ENCODE measurements at regions not wholly inside any gene's neighbourhood (a gene's known extent, or its start where the extent isn't known, plus 50 kb on each side); places are given as distances from the start of the nearest gene placed in this dataset.

DNA sequence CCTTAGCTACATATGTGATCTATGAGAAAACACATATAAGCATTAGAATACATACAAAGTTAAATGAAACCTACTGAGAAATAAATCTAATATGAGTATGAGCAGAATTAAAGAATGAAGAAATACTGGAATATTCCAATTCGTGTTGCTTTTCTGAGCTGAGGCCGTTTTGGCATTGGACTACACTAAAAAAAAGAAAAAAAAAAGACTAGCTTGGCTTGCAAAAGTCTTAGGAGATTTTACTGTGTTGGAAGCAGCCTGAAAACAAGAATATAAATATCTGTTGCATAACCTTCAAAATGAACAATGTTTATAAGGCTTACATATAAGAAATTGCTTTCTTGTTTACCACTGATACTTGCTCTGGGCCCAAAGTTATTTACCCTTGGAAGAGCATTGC is 562.8 kb downstream of the TMEM182 start:
- POLR2A ChIA-PET = no interaction called here
- Mint-ChIP-seq H3K4me1 (no peaks in the 10 kb centered on the region), H3K4me3 (no peak overlapping the region), H3K27ac (no peak overlapping the region), H3K27me3 (no peaks in the 10 kb centered on the region), H3K36me3 (no peaks in the 10 kb centered on the region), H3K9me3 (no peaks in the 10 kb centered on the region)
- no peak for ATAC-seq (ENCODE audit: low read depth)
- DNase-seq = no peak

DNA sequence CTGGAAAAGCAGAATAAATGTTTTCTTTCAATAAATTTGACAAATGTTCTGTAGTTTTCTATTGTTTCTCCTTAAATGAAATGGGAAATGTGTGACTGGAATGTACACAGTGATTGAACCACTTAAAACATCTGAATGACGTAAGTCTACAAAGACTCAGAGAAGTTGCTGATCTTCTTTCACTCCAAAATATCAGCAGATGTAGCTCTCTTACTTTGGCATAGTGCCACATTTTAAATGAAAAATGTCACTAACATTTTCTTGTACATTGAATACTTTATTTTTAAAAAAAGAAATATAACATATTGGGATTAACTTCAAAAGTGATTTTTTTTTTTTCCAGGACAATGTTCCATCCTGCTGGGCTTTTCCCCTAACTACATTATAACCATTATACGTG is 565.6 kb downstream of the TMEM182 start:
- Mint-ChIP-seq H3K4me3 (no peak overlapping the region), H3K9me3 (no peaks in the 10 kb centered on the region), H3K36me3 (no peaks in the 10 kb centered on the region), H3K27ac (no peak overlapping the region), H3K27me3 (no peaks in the 10 kb centered on the region), H3K4me1 (no peaks in the 10 kb centered on the region)
- ATAC-seq (ENCODE audit: low read depth) (no peak), DNase-seq (no peak)
- POLR2A ChIA-PET = no interaction called here

DNA sequence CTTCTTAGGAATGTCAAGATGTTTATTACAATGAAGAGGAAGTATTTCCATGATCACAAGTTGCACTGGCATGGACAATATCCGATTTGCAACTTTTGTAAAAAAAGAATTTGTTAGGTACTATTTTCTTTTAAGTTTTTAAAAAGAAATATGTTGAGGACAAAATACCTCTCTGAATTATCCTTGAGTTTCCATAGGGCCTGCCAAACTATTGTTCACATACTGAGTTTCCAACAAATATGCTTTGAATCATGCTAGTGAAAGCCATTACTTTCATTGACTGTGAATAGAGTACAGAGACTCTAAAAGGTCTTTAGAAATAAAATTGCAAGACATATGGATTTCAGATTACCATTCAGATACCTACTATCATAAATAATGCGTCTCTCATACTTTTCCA is 566.1 kb downstream of the TMEM182 start:
- no peaks in the 10 kb centered on the region for H3K4me1 Mint-ChIP-seq
- no peaks in the 10 kb centered on the region for H3K27me3 Mint-ChIP-seq
- DNase-seq = no peak
- H3K9me3 Mint-ChIP-seq = no peaks in the 10 kb centered on the region
- no peaks in the 10 kb centered on the region for H3K36me3 Mint-ChIP-seq
- no peak overlapping the region for H3K4me3 Mint-ChIP-seq
- POLR2A ChIA-PET = no interaction called here
- no peak for ATAC-seq (ENCODE audit: low read depth)
- no peak overlapping the region for H3K27ac Mint-ChIP-seq

DNA sequence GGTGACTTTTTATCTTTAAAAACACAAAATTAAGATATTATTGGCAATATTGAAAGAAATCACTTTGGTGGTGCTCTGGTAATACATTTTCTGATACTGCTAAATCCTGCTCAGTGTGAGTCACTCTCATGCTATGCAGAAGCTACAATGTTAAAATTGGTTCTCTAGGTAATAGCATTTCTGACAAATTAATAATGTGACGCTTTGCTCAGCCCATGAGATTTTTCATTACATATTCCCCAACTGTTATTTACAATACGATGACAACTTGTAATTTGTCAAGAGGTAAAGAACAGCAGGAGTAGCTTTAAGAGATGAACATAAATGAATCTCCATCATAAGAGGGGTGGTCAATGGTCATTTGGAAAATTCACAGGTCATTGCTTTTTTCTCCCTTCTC is 573.6 kb downstream of the TMEM182 start:
- H3K4me1 Mint-ChIP-seq = no peaks in the 10 kb centered on the region
- ATAC-seq (ENCODE audit: low read depth) (no peak), DNase-seq (no peak)
- no peak overlapping the region for H3K4me3 Mint-ChIP-seq
- H3K36me3 Mint-ChIP-seq = no peaks in the 10 kb centered on the region
- POLR2A ChIA-PET = no interaction called here
- H3K27me3 Mint-ChIP-seq = no peaks in the 10 kb centered on the region
- no peak overlapping the region for H3K27ac Mint-ChIP-seq
- no peaks in the 10 kb centered on the region for H3K9me3 Mint-ChIP-seq

DNA sequence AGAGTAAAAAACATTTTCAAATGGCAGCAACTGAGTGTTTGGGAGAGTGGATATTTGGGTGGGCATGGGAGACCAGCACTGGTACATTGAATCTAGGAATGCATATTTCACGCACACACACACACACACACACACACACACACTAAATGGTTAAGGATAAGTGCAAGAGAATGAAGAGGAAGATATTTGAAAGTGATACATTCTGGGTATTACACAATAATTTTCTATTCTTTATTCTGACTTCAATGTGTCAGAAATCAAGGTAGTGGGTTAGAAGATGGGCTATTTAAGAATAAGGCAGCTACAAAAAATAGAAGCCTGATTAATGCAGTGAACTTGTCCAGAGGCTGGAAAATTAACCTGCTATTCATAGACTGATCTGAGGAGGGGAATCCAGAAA is 577.0 kb downstream of the TMEM182 start:
- Mint-ChIP-seq H3K4me3 (no peak overlapping the region), H3K36me3 (no peaks in the 10 kb centered on the region), H3K4me1 (no peaks in the 10 kb centered on the region), H3K9me3 (no peaks in the 10 kb centered on the region), H3K27me3 (no peaks in the 10 kb centered on the region), H3K27ac (no peak overlapping the region)
- no peak for ATAC-seq (ENCODE audit: low read depth)
- POLR2A ChIA-PET = no interaction called here
- no peak for DNase-seq

DNA sequence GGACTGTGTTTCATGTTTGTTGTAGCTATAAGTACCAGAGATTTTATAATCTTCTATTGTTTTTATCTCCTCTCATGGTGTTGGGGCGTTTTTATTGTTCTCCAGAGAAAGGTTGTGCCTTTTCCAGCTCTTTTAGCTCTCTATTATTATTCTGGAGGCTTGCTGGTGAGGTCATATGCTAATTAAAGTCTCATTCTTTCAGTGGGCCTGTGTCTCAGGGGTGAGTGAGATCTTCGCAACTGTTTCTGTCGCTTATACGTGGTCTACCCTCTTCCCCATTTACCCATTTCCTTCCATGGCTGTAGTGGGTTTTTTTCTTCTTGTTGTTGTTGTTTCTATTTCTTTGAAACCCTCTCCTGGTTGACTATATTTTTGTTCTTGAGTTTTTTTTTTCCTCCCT is 584.9 kb downstream of the TMEM182 start:
- H3K27me3 Mint-ChIP-seq = no peaks in the 10 kb centered on the region
- POLR2A ChIA-PET = no interaction called here
- peaks cover 2% of the 10 kb centered on the region for H3K9me3 Mint-ChIP-seq
- no peaks in the 10 kb centered on the region for H3K36me3 Mint-ChIP-seq
- ATAC-seq (ENCODE audit: low read depth) (no peak), DNase-seq (no peak)
- H3K4me3 Mint-ChIP-seq = no peak overlapping the region
- no peak overlapping the region for H3K27ac Mint-ChIP-seq
- H3K4me1 Mint-ChIP-seq = no peaks in the 10 kb centered on the region

DNA sequence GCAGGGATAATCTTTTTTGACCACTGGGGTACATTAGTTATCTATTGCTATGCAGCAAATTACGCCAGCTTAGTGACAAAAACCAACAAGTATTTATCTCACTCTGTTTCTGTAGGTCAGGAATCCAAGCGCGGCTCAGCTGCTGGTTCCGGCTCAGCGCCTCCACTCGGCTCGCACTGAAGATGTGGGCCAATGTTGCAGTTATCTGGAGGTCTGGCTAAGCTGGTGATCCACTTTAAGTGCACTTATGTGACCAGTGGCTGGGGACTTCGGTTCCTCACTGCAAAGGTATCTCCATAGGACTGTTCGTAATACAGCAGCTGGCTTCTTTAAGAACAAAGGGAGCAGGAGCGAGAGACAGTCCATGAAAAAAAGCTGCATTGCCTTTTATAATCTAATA is 591.9 kb downstream of the TMEM182 start:
- Mint-ChIP-seq H3K36me3 (no peaks in the 10 kb centered on the region), H3K9me3 (no peaks in the 10 kb centered on the region), H3K27me3 (no peaks in the 10 kb centered on the region), H3K4me3 (no peak overlapping the region), H3K27ac (no peak overlapping the region), H3K4me1 (no peaks in the 10 kb centered on the region)
- POLR2A ChIA-PET = no interaction called here
- ATAC-seq (ENCODE audit: low read depth) = no peak
- DNase-seq = no peak

DNA sequence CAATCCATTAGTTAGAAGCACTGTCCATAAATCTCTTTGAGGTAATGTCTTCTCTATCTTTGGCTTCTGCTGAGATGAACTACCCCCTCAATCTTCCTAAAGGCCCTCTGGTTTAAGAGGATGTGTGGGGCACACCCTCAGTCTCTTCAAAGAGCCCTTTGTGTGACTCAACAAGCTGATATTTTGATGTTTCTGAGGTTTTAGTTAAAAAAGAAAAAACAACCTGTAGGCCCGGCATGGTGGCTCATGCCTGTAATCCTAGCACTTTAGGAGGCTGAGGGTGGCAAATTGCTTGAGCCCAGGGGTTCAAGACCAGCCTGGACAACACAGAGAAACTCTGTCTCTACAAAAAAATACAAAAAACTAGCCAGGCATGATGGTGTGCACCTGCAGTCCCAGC is 593.5 kb downstream of the TMEM182 start:
- Mint-ChIP-seq H3K4me3 (no peak overlapping the region), H3K4me1 (no peaks in the 10 kb centered on the region), H3K36me3 (no peaks in the 10 kb centered on the region), H3K27ac (no peak overlapping the region), H3K9me3 (no peaks in the 10 kb centered on the region), H3K27me3 (no peaks in the 10 kb centered on the region)
- ATAC-seq (ENCODE audit: low read depth) (no peak), DNase-seq (no peak)
- POLR2A ChIA-PET = no interaction called here

DNA sequence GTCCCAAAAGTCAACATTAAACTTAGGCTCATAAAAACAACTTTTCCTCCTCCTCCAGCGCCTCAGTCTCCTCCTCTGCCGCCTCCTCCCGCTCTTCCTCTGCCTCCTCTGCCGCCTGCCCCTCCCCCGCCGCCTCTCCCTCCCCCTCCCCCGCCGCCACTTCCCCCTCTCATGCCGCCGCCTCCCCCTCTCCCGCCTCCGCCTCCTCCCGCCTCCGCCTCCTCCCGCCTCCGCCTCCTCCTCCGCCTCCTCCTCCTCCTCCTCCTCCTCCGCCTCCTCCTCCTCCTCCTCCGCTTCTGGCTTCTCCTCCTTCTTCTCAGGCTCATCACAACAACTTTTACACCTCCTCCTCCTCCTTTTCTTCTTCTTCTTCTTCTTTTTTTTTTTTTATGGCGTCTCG is 599.9 kb downstream of the TMEM182 start:
- Mint-ChIP-seq H3K9me3 (no peaks in the 10 kb centered on the region), H3K4me1 (no peaks in the 10 kb centered on the region), H3K4me3 (no peak overlapping the region), H3K36me3 (no peaks in the 10 kb centered on the region), H3K27ac (no peak overlapping the region), H3K27me3 (no peaks in the 10 kb centered on the region)
- ATAC-seq (ENCODE audit: low read depth) (no peak), DNase-seq (no peak)
- POLR2A ChIA-PET = no interaction called here

DNA sequence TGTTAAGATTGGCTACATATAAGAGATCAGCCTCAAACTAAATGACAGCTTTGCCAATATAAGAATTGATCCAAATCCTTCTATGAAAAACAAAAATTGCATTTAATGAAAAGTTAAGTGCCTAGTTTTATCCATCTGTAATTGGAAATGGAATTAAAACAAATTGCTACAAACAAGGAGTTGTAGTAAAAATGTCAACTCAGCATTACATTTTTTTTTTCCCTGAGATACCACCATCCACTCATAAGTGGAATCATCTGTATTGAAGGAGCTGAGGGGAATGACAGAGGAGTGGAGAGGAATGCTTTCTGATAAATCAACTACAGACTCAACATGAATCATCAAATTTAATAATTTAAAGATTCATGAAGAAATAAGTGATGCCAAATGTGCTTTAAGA is 601.8 kb downstream of the TMEM182 start:
- Mint-ChIP-seq H3K36me3 (no peaks in the 10 kb centered on the region), H3K9me3 (no peaks in the 10 kb centered on the region), H3K4me3 (no peak overlapping the region), H3K4me1 (no peaks in the 10 kb centered on the region), H3K27ac (no peak overlapping the region), H3K27me3 (no peaks in the 10 kb centered on the region)
- POLR2A ChIA-PET = no interaction called here
- ATAC-seq (ENCODE audit: low read depth) (no peak), DNase-seq (no peak)

DNA sequence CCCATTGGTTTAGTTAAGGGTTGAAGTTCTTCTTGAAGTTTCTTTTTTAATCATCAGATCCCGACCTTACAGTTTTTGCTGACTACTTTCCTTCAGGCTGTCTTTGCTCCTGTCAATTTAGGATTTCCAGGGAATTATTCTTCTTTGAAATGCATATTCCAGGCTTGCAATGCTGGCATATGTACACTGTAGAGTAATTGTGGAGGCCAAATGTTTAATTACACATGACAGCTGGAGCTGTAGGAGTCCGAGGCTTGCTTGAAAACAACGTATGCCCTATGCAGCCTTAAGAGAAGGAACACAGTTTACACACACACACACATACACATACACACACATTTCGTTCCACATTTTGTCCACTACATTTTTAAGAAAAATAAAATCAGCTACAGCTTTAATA is 602.3 kb downstream of the TMEM182 start:
- H3K36me3 Mint-ChIP-seq = no peaks in the 10 kb centered on the region
- no peak for DNase-seq
- POLR2A ChIA-PET = no interaction called here
- H3K27ac Mint-ChIP-seq = no peak overlapping the region
- H3K9me3 Mint-ChIP-seq = no peaks in the 10 kb centered on the region
- H3K4me1 Mint-ChIP-seq = no peaks in the 10 kb centered on the region
- no peaks in the 10 kb centered on the region for H3K27me3 Mint-ChIP-seq
- no peak overlapping the region for H3K4me3 Mint-ChIP-seq
- ATAC-seq (ENCODE audit: low read depth) = no peak

DNA sequence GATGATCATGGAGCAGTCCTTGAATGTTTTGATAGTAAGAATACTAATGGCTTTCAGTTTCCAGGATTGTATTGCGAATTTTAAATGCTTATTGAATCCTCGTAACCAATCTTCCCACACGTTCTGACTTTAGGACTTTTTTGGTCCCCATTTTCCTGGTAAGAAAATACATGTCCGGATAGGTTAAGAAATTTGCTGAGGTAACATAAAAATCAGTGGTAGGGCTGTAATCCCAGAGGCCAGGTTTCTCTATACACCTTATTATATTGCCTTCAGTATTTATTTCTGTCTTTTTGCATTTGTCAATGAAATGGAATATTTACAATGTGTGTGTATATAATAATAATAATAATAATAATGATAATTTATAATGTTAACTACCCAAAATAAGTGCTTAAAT is 603.2 kb downstream of the TMEM182 start:
- no peaks in the 10 kb centered on the region for H3K4me1 Mint-ChIP-seq
- H3K4me3 Mint-ChIP-seq = no peak overlapping the region
- ATAC-seq (ENCODE audit: low read depth) (no peak), DNase-seq (no peak)
- no peaks in the 10 kb centered on the region for H3K9me3 Mint-ChIP-seq
- POLR2A ChIA-PET = no interaction called here
- no peaks in the 10 kb centered on the region for H3K27me3 Mint-ChIP-seq
- no peaks in the 10 kb centered on the region for H3K36me3 Mint-ChIP-seq
- no peak overlapping the region for H3K27ac Mint-ChIP-seq

DNA sequence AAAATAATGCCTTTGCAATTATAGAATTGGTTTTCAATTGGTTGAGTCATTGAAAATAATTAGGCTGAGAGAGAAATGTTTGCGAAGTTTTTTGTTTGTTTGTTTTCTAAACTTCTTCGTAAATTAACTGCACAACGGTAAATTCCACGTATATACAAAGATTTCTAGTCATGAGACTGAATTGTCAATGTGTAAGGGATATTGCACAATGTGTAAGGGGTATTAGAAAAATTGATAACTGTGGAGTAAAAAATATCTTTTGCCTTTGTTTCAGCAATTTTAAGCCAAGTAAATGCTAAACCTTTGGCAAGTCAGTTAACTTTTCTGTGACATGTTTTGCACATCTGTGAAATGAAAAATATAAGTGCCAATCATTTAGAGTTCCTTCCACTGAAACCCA is 606.0 kb downstream of the TMEM182 start:
- ATAC-seq (ENCODE audit: low read depth) = no peak
- Mint-ChIP-seq H3K4me3 (no peak overlapping the region), H3K4me1 (no peaks in the 10 kb centered on the region), H3K27ac (no peak overlapping the region), H3K9me3 (no peaks in the 10 kb centered on the region), H3K27me3 (no peaks in the 10 kb centered on the region), H3K36me3 (no peaks in the 10 kb centered on the region)
- DNase-seq = no peak
- POLR2A ChIA-PET = no interaction called here

DNA sequence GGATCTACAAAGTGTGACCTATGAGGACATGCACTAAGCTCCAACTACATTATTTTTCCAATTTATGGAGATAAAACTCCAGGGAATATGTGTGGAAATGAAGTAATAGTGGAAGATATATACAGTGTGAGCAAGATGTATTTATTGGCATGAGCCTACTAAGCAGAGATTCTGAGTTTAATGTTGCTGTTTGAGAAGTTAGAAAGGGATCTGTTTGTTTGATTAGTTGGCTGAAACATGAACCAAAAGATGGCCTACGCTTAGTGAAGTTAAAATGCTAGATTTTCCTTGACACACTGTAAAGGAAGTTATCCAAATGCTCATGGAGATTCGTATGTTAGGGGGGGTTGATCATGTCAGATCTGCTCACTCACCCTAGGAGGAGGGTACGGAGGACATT is 621.7 kb downstream of the TMEM182 start:
- H3K27ac Mint-ChIP-seq = no peak overlapping the region
- DNase-seq (no peak), ATAC-seq (ENCODE audit: low read depth) (no peak)
- H3K36me3 Mint-ChIP-seq = no peaks in the 10 kb centered on the region
- H3K4me1 Mint-ChIP-seq = no peaks in the 10 kb centered on the region
- peaks cover 9% of the 10 kb centered on the region for H3K9me3 Mint-ChIP-seq
- no peaks in the 10 kb centered on the region for H3K27me3 Mint-ChIP-seq
- POLR2A ChIA-PET = no interaction called here
- no peak overlapping the region for H3K4me3 Mint-ChIP-seq

DNA sequence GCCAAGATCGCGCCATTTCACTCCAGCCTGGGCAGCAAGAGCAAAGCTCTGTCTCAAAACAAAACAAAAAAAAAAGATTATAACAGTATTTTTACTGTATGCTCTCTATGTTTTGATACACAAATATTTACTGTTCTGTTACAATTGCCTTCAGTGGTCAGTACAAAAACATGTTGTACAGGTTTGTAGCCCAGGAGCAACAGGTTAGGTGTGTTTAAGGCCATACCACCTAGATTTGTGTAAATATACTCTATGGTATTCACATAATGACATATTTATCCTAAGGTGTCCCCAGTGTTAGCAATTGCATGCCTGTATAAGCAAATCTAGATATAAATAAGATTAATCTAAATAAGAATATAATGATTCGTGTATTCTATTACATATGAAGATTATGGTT is 625.0 kb downstream of the TMEM182 start:
- POLR2A ChIA-PET = no interaction called here
- H3K9me3 Mint-ChIP-seq = peaks cover 4% of the 10 kb centered on the region
- no peaks in the 10 kb centered on the region for H3K36me3 Mint-ChIP-seq
- ATAC-seq (ENCODE audit: low read depth) (no peak), DNase-seq (no peak)
- no peaks in the 10 kb centered on the region for H3K4me1 Mint-ChIP-seq
- H3K27ac Mint-ChIP-seq = no peak overlapping the region
- H3K27me3 Mint-ChIP-seq = no peaks in the 10 kb centered on the region
- H3K4me3 Mint-ChIP-seq = no peak overlapping the region

Data from activated naive CD8-positive, alpha-beta T cell treated with anti-CD3 and anti-CD28 coated beads, Interleukin-2, amount 10 ng/mL, durations not matched to agents 7 days and 5 days (primary cell).